CD4-positive, alpha-beta memory T cell (primary cell): ENCODE measurements at regions not wholly inside any gene's neighbourhood (a gene's known extent, or its start where the extent isn't known, plus 50 kb on each side); places are given as distances from the start of the nearest gene placed in this dataset.
"Not testable (repeated sequence)": the region's sequence is repeated elsewhere in the genome, so short reads cannot be mapped to it uniquely, and the experiment has no call there.

Experiments used
- CTCF ChIA-PET: fragments of 350-600 bp; sonication (Branson Sonifier 250); formaldehyde crosslinking; loops from one replicate; lab custom pipeline; 2021; ENCODE audit warnings: inconsistent platforms; ENCODE audit not compliant: partially characterized antibody; lab: Charles Lee
- POLR2A ChIA-PET: fragments of 350-600 bp; sonication (Branson Sonifier 250); formaldehyde crosslinking; loops from one replicate; lab custom pipeline; 2021; ENCODE audit not compliant: partially characterized antibody; lab: Charles Lee
- DNase-seq, 5 donors: peaks; one replicate each; pipeline versions ENCODE4 v3.0.0 to v3.0.0-alpha.2; 2020 to 2022; ENCODE audit warnings: mixed read lengths in 1 of 5
- H3K27ac ChIP-seq: one replicate; pipeline ENCODE4 v1.7.0; 2013; ENCODE audit warnings: low read depth, low read length
- H3K27me3 ChIP-seq: 2 replicates; pipeline ENCODE4 v1.7.0; 2013; ENCODE audit warnings: mild to moderate bottlenecking, low read length, moderate library complexity; ENCODE audit not compliant: insufficient read depth
- H3K36me3 ChIP-seq: 2 replicates; pipeline ENCODE4 v1.7.0; 2013; ENCODE audit warnings: mild to moderate bottlenecking, low read length, moderate library complexity; ENCODE audit not compliant: insufficient read depth
- H3K4me1 ChIP-seq: 2 replicates; pipeline ENCODE4 v1.7.0; 2013; ENCODE audit warnings: mild to moderate bottlenecking, low read length, moderate library complexity; ENCODE audit not compliant: insufficient read depth
- H3K4me3 ChIP-seq, 2 donors: one replicate each; pipeline ENCODE4 v1.7.0; 2013; ENCODE audit warnings: low read length in 2 of 2, mild to moderate bottlenecking in 1 of 2
- H3K9me3 ChIP-seq, 2 donors: one replicate each; pipeline ENCODE4 v1.7.0; 2013; ENCODE audit warnings: low read length in 2 of 2, control low read depth in 1 of 2; ENCODE audit not compliant: control insufficient read depth in 1 of 2
- H3K27ac Mint-ChIP-seq, 7 donors: one replicate each; pipeline ENCODE4 v1.8.0; 2020 to 2021; ENCODE audit warnings: mixed read lengths in 7 of 7, mild to moderate bottlenecking in 6 of 7, inconsistent platforms in 3 of 7, moderate library complexity in 3 of 7
- H3K27me3 Mint-ChIP-seq, 2 donors: one replicate each; pipeline ENCODE4 v1.8.0; 2020 to 2021; ENCODE audit warnings: mixed read lengths in 2 of 2
- H3K36me3 Mint-ChIP-seq, 2 donors: one replicate each; pipeline ENCODE4 v1.8.0; 2020 to 2021; ENCODE audit warnings: mixed read lengths in 2 of 2, inconsistent platforms in 1 of 2, mild to moderate bottlenecking in 1 of 2
- H3K4me1 Mint-ChIP-seq, 4 donors: one replicate each; pipeline ENCODE4 v1.8.0; 2020 to 2021; ENCODE audit warnings: mixed read lengths in 4 of 4, mild to moderate bottlenecking in 1 of 4
- H3K4me3 Mint-ChIP-seq, 8 donors: one replicate each; pipeline ENCODE4 v1.8.0; 2020 to 2021; ENCODE audit warnings: mixed read lengths in 8 of 8, mild to moderate bottlenecking in 7 of 8, moderate library complexity in 6 of 8, inconsistent platforms in 3 of 8
- H3K9me3 Mint-ChIP-seq, 8 donors: one replicate each; pipeline ENCODE4 v1.8.0; 2020 to 2021; ENCODE audit warnings: mixed read lengths in 8 of 8, mild to moderate bottlenecking in 5 of 8, inconsistent platforms in 3 of 8, moderate library complexity in 1 of 8
- intact Hi-C: fragments of 100-400 bp; cut with micrococcal nuclease; formaldehyde crosslinking; loops from one replicate; pipeline ENCODE4 v1.15.1; 2023

DNA sequence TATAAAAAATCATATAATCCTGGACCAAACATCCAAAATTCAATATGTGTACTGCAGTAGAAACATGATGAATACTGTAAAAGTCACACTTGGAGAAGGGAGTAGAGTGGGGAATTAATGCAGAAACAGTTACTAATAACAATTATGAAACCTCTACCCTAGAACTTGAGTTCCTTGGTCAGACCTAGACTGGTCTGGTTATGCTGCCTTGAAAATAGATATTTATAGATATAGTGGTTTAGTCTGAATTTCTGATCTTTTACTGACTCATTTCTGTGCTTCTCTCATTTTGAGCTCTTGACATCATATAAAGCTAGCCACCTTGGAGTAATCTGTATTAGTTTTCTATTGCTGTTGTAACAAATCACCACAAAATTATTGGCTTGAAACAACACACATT lies 808.7 kb upstream of the CDH10 start:
- intact Hi-C loops: no loop called here
- Mint-ChIP-seq H3K4me1 (no peaks in the 10 kb centered on the region), H3K9me3 (peaks cover 0 to 16% (median 10%) of the 10 kb centered on the region in 8 donors), H3K27me3 (no peaks in the 10 kb centered on the region), H3K4me3 (no peak overlapping the region), H3K36me3 (no peaks in the 10 kb centered on the region), H3K27ac (no peak overlapping the region)
- Histone ChIP-seq H3K4me1 (no peaks in the 10 kb centered on the region), H3K9me3 (no peaks in the 10 kb centered on the region), H3K4me3 (no peak overlapping the region), H3K27ac (no peak overlapping the region), H3K27me3 (no peaks in the 10 kb centered on the region), H3K36me3 (no peaks in the 10 kb centered on the region)
- ChIA-PET CTCF (no interaction called here), POLR2A (no interaction called here)
- DNase-seq: no peak

- H3K27me3 ChIP-seq: no peaks in the 10 kb centered on the region
- intact Hi-C loops: no loop called here
- no peak for DNase-seq
- H3K36me3 Mint-ChIP-seq: no peaks in the 10 kb centered on the region
- H3K9me3 Mint-ChIP-seq: peaks cover 0 to 16% (median 9%) of the 10 kb centered on the region in 8 donors
- H3K4me1 Mint-ChIP-seq: no peaks in the 10 kb centered on the region
- no peaks in the 10 kb centered on the region for H3K36me3 ChIP-seq
- no peaks in the 10 kb centered on the region for H3K27me3 Mint-ChIP-seq
- no peak overlapping the region for H3K27ac ChIP-seq
- no peak overlapping the region for H3K4me3 ChIP-seq
- H3K9me3 ChIP-seq: no peaks in the 10 kb centered on the region
- H3K27ac Mint-ChIP-seq: no peak overlapping the region
- H3K4me3 Mint-ChIP-seq: no peak overlapping the region
- ChIA-PET CTCF (no interaction called here), POLR2A (no interaction called here)
- H3K4me1 ChIP-seq: no peaks in the 10 kb centered on the region
These were observed 806.5 kb upstream of the CDH10 start for GRCh38 chr5:25451294-25451693.

DNA sequence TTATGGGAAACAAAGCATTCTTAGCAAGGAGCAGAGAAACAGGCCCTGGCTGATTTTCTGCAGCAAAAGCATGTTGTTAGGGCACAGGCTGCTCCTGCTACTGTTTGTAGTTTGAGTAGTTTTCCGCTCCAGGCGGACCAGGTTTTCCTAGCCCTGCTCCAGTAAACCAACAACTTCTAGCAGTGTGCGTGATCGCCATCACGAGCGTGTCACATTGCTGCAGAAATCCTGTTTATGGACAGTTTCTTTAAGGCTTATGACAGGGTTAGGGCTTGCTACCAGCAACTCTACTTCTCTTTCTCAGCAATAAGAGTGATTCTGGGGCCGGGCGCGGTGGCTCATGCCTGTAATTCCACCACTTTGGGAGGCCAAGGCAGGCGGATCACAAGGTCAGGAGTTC lies 803.9 kb upstream of the CDH10 start:
- peaks cover 0 to 15% (median 7%) of the 10 kb centered on the region in 8 donors for H3K9me3 Mint-ChIP-seq

DNA sequence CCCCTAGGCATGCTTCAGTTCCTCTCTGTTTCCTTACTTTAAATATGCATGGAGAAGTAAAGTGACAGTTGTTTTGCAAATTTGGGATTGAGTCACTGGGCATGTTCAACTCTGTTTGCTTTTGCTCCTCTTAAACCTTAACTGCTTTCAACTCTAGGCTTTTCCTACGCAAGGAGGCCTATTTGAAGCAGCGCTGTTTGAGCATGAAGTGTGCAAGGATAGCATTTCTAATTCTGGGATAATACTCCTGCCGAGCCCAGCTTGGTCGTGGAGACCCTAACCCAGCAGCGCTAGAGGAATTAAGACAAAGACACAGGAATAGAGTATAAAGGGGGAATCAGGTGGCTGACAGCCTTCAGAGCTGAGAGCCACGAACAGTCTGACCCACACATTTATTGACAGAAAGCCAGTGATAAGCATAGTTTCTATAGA lies 803.4 kb upstream of the CDH10 start:
- H3K4me1 Mint-ChIP-seq: no peaks in the 10 kb centered on the region
- no peaks in the 10 kb centered on the region for H3K36me3 ChIP-seq
- intact Hi-C loops: no loop called here
- H3K4me1 ChIP-seq: no peaks in the 10 kb centered on the region
- ChIA-PET CTCF (no interaction called here), POLR2A (no interaction called here)
- no peak for DNase-seq
- H3K36me3 Mint-ChIP-seq: no peaks in the 10 kb centered on the region
- H3K9me3 ChIP-seq: peaks cover 0 to 4% of the 10 kb centered on the region in 2 donors
- H3K4me3 Mint-ChIP-seq: no peak overlapping the region
- no peaks in the 10 kb centered on the region for H3K27me3 ChIP-seq
- no peak overlapping the region for H3K27ac Mint-ChIP-seq
- H3K9me3 Mint-ChIP-seq: peaks cover 0 to 15% (median 7%) of the 10 kb centered on the region in 8 donors
- H3K4me3 ChIP-seq: no peak overlapping the region
- H3K27ac ChIP-seq: no peak overlapping the region
- H3K27me3 Mint-ChIP-seq: no peaks in the 10 kb centered on the region

More for the DNA sequence above, 803.9 kb upstream of the CDH10 start:
- H3K4me3 Mint-ChIP-seq: no peak overlapping the region
- Histone ChIP-seq H3K4me1 (no peaks in the 10 kb centered on the region), H3K27ac (no peak overlapping the region), H3K9me3 (peaks cover 0 to 4% of the 10 kb centered on the region in 2 donors), H3K27me3 (no peaks in the 10 kb centered on the region), H3K36me3 (no peaks in the 10 kb centered on the region), H3K4me3 (no peak overlapping the region)
- no peaks in the 10 kb centered on the region for H3K36me3 Mint-ChIP-seq
- DNase-seq: no peak
- H3K27me3 Mint-ChIP-seq: no peaks in the 10 kb centered on the region
- ChIA-PET POLR2A (no interaction called here), CTCF (no interaction called here)
- no peaks in the 10 kb centered on the region for H3K4me1 Mint-ChIP-seq
- H3K27ac Mint-ChIP-seq: no peak overlapping the region
- intact Hi-C loops: no loop called here

GRCh38 chr5:25446061-25446420 lies 801.3 kb upstream of the CDH10 start:
- H3K4me3 ChIP-seq, H3K9me3 ChIP-seq, DNase-seq, POLR2A ChIA-PET, H3K27me3 Mint-ChIP-seq, H3K4me1 ChIP-seq, H3K4me3 Mint-ChIP-seq, H3K27ac ChIP-seq, H3K36me3 ChIP-seq, H3K27ac Mint-ChIP-seq, H3K4me1 Mint-ChIP-seq, CTCF ChIA-PET, H3K36me3 Mint-ChIP-seq, intact Hi-C loops, H3K27me3 ChIP-seq: not testable (repeated sequence)
- H3K9me3 Mint-ChIP-seq: peaks cover 0 to 15% (median 7%) of the 10 kb centered on the region in 8 donors

- CTCF ChIA-PET, H3K27me3 ChIP-seq, H3K27ac ChIP-seq, H3K36me3 ChIP-seq, H3K4me3 Mint-ChIP-seq, H3K36me3 Mint-ChIP-seq, H3K4me1 ChIP-seq, H3K9me3 ChIP-seq, DNase-seq, H3K4me1 Mint-ChIP-seq, intact Hi-C loops, H3K4me3 ChIP-seq, H3K27me3 Mint-ChIP-seq, POLR2A ChIA-PET, H3K27ac Mint-ChIP-seq: not testable (repeated sequence)
- peaks cover 0 to 14% (median 7%) of the 10 kb centered on the region in 8 donors for H3K9me3 Mint-ChIP-seq
These were observed 800.7 kb upstream of the CDH10 start for GRCh38 chr5:25445381-25446060.

GRCh38 chr5:25444697-25445096 lies 799.9 kb upstream of the CDH10 start:
- Mint-ChIP-seq H3K36me3 (no peaks in the 10 kb centered on the region), H3K9me3 (peaks cover 0 to 11% (median 7%) of the 10 kb centered on the region in 8 donors), H3K27ac (no peak overlapping the region), H3K4me3 (no peak overlapping the region), H3K27me3 (no peaks in the 10 kb centered on the region), H3K4me1 (no peaks in the 10 kb centered on the region)
- no peak for DNase-seq
- no peak overlapping the region for H3K4me3 ChIP-seq
- no peaks in the 10 kb centered on the region for H3K27me3 ChIP-seq
- H3K4me1 ChIP-seq: no peaks in the 10 kb centered on the region
- H3K27ac ChIP-seq: no peak overlapping the region
- intact Hi-C loops: no loop called here
- peaks cover 0 to 4% of the 10 kb centered on the region in 2 donors for H3K9me3 ChIP-seq
- ChIA-PET POLR2A (no interaction called here), CTCF (no interaction called here)
- H3K36me3 ChIP-seq: no peaks in the 10 kb centered on the region
